ENCODE measurements at regions not wholly inside any gene's neighbourhood (a gene's known extent, or its start where the extent isn't known, plus 50 kb on each side); places are given as distances from the start of the nearest gene placed in this dataset.
A peak's percentile ranks its signal among the peaks of the same experiment; 100 is the strongest.
"Not testable (repeated sequence)": the region's sequence is repeated elsewhere in the genome, so short reads cannot be mapped to it uniquely, and the experiment has no call there.

DNA sequence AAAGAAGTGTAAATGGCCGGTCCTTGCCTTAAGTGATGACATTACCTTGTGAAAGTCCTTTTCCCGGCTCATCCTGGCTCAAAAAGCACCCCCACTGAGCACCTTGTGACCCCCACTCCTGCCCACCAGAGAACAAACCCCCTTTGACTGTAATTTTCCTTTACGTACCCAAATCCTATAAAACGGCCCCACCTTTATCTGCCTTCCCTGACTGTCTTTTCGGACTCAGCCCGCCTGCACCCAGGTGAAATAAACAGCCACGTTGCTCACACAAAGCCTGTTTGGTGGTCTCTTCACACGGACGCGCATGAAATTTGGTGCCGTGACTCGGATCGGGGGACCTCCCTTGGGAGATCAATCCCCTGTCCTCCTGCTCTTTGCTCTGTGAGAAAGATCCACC, 112.4 kb downstream of the NPY start:
- DNase-seq: not testable (repeated sequence)

DNA sequence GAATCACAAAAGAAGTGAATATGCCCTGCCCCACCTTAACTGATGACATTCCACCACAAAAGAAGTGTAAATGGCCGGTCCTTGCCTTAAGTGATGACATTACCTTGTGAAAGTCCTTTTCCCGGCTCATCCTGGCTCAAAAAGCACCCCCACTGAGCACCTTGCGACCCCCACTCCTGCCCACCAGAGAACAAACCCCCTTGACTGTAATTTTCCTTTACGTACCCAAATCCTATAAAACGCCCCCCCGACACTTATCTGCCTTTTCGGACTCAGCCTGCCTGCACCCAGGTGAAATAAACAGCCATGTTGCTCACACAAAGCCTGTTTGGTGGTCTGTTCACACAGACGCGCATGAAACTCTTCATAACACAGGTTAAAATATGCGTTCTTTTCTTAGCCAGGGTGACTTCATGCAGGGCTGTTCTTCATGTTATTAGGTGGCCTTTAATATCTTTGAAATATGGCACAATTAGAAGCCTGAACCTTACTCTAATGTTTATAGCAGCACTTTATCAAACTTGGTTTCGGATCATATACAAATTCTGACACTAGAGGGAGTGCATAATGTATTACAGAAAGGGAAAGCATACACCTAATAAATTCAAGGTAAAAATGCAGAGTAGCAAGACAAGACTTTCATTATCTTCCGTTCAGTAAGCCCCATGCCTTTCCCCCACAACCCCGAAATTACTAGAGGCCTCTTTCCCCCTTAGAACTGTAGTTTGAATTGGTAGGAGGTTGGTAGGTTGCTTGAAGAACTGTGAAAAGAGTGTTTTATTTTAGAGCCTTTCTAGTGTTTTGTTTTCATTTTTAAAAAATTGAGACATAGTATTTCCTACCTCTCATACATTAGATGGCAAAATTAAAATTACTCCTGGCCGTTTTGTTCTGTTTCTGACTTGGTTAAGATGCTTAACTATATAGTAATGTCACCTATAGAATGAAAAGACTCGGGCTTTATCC, 117.9 kb downstream of the NPY start:
- DNase-seq: peak; percentile 21

DNA sequence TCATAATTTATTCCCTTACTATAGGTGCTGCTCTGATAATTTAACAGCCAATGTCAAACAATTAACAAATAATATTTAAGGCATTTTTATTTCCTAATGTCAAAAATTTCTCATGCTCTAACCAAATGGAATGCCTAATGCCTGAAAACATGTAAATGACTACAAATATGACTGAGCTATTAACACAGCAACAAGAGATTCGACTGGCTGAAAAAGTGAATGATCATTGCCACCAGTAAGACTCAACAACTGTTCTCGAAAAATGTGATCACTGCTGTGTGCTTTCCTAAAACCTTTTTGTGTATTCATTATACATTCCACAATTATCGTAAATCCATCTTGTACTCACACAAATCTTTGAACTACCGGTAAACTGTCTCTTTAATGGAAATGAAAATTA, 118.7 kb downstream of the NPY start:
- no peak for DNase-seq

DNA sequence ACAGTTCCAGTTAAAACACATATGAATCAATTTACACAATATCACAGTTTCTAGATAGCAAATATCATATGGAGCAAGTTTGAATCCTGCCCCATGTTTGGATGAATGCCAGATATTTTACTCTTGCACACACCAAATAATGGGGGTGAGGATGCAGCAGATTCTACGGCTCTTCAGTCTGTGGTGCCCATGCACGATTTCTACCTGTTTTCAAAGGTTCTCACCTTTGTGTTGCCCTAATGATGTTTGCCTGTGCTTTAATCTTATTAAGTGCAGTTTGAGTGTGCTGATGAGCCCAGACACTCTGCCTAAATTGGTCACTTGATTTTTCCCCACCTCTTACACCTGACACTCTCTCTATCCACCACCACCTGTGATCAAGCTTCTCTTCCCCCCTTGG, 119.6 kb downstream of the NPY start:
- no peak for DNase-seq

DNA sequence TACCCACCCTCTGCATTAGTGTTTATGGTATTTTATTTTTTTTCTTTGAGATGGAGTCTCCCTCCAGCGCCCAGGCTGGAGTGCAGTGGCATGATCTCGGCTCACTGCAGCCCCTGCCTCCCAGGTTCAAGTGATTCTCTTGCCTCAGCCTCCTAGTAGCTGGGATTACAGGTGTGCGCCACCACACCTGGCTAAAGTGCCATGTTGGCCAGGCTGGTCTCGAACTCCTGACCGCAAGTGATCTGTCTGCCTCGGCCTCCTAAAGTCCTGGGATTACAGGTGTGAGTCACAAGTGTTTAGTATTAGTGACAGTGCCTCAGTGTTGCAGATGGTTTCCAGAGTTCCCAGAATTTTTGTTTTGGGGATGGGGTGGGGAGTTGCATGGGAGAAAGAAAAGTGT, 120.3 kb downstream of the NPY start:
- no peak for DNase-seq

DNA sequence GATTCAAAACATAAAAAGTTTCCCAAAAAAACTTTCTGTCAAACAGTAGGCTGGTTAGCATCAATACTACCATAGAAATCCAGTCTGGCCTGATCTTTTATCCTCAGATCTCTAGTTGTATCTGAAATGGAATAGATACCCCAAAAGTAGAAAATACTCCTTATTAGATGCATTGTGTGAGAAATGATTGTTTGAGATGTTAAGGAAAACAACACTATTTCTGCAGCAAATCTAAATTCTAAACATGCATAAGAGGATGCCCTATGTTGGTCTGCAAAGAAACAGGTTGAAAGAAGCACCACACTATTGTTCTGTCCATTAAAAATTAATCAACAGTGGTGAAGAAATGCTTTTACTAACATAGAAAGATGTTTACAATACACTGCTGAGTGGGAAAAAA, 121.0 kb downstream of the NPY start:
- no peak for DNase-seq

DNA sequence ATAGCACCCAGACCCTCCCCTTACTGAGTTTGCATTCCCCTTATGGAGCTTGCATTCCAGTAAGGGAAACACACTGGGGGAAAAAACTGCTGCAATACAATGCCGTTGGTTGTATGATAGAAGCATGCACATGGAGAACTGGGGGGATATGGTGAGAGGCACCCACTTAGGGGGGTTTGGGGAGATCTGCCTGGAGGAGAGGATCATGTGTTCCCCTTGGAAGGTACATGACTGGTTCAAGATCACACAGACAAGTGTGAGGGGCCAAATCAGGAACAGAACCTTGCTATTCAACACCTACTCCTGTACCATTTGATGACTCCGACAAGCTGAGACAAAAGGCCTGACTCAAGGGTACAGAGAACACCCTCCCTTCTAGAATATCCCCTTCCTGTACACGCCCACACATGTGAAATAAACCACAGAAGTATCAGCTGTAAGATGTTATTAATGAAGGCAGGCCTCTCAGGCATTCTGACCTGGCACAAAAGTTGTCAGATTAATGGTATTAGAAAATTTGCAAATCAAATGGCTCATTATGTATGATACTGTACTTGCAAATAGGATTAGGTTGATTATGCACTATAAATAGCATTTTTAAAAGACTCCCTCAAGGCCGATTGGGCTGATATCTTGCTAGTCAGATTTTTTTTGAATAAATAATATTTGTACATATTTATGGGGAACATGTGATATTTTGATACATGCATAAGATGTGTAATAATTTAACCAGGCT, 122.2 kb downstream of the NPY start:
- DNase-seq: no peak

DNA sequence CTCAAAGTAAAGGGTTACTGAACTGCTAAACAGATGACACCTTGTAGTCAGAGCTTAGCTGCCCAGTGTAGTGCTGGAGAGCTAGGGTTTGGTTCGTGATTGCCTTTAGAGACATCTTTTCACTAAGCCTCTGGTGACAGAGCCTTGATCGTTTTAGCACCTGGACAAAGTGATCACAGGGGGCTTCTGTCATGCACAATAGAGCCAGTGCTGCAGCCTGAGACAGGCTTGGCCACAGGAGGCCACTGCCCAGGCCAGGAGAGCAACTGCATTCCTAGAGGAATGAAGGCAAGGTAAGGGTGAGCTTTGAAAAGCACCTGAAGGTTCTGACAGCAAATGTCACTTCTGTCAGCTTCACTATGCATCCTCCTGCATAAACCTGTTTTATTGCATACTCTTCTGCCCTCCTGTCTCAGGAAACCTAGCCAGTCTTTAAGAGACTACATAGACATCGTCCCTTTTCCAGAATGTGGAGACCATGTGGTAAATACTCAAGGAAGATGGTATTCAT, 122.9 kb downstream of the NPY start:
- no peak for DNase-seq

DNA sequence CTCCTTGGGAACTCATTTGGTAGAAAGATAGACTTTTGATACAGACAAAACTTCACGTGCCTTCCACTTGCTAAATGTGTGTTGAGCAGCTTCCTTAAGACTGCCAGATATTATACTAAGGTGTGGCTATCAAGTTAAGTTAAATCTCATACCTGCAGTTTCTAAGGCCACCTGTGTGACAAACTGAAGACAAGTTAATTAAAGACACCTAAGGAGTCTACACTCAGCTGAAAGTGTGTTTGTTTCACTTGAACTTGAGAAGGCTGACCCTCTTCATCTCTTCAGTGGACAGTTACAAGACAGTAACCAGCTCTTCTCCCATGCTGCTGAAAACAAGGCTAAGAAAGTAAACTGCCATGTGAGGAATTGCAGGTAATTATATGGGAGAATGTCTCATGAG, 124.0 kb downstream of the NPY start:
- DNase-seq: no peak

DNA sequence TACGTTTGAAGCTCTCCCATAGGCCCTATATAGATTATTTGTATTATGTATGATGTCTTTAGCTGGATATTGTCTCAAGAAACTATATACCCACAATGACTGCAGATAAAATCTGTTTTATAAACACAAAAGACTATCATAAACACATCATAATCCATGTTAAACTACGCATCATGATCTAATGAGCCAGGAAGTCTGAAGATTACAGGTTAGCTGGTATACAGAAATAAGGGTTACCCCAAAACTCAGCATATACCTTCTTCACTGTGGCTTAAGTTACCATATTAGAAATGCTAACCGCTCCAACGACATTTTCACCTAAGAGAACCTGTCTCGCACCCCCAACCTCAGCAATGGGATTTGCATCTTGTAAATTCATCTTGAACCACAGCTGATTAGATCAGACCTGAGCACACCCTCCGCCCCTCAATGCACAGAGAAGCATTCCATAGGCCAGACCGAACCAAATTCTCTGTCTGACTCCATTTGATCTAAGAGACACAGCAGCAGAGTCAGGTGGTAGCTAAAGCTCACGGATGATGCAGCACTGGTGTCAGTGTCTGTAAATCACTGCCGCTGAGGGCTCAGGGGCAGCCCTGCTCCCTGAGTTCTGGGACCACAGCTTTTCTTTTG, 124.9 kb downstream of the NPY start:
- no peak for DNase-seq

DNA sequence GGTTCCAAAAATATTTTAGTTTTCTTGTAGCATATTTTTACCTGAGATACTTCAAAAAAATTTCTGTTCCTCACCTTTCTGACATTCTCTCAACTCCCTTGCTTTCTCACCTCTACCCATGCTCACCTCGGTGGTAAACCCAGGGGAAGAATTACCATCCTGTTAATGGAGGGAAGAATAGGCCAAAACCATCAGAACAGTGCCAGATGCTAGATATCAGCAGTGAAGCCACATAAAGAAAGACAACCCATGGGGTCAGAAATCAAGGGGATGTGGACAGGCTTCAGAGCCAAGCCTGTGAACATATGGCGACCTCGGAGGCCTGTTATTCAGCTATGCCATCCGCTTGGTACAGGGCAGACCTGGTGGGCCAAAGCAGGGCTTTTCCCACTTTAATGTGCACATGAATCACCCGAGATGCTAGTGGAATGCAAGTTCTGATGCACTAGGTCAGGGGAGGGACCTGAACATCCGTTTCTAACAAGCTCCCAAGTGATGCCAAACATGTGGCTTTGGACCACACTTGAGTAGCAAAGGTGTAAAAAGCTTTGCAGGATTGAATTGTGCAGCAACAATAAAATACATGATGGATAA, 125.5 kb downstream of the NPY start:
- no peak for DNase-seq

DNA sequence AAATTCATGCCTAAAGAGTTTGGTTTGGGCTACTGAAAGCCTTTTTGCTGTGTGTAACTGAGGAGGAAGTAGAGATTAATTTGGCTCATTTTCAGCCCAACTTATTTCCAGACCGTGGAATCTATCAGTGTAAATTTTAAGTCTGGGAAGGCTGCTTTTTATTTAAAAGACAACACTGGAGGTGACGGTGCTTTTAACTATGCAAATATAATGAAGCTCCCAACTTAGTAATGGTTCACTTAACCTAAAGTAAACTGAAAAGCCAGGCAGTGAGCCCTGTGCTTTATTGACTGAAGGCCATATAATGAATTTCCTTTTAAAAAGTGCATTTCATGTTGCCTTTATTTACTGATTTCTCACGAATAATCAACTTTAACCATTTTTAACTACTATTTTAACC, 127.2 kb downstream of the NPY start:
- no peak for DNase-seq

DNA sequence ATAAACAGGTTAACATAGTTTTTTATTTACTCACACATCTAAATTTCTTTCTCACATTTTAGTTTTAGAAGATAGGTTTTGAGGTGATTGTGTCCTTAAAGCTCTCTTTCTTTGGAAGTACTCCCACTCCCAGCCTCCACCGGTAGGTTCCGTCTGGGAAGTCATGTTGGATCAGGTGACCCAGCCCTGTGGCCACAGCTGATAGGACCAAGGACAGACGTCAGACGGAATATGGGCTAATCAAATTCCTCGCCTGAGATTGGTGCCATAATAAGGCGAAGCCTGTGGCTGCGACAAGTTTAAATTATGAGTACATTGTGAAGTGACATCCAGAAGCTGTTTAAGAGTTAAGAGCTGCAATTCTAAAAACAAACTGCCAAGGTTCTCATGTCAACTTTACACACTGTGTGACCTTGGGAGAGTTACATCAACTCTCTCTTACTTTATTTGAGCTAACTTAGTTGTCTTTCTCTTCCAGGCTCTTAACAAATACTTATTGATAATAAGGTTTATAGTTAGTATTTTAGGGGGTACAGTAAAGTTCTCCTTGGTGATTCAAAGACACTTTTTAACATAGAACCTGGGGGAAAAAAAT, 133.6 kb downstream of the NPY start:
- no peak for DNase-seq

DNA sequence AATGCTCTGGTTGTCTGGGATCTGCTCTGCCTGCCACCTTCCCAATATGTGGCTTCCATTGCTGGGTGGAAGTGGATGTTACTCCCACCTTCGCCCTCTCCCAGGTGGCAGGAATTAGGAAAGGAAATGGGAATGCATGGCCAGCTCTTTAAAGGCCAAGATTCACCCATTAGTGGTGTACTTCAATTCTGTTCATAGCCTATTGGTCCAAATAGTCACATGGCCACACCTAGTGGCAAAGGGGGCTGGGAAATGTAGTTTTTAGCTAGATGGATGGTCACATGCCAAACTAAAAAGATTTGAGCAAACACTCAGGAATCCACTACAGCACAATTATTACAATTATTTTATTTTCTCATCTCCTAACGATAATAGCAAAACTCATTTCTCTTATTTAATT, 135.1 kb downstream of the NPY start:
- DNase-seq: peak; percentile 34

DNA sequence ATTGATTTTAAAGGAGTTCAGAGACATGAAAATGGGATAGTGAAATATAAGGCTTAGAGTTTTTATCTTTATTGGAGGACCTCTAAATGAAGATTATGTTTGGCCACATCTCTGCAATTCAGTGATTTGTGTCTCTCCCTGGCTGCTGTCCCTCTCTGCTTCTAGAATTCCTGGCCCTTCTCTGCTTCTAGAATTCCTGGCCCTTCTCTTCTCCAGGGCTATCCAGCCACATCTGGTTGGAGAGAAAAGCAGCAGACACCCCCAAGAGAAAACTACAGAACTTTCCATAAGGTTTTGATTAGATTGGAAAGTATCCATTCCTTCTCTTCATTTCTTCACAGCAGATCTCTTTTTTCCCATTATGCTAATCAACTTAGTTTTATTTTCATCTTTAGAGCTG, 135.5 kb downstream of the NPY start:
- DNase-seq: peak; percentile 25

DNA sequence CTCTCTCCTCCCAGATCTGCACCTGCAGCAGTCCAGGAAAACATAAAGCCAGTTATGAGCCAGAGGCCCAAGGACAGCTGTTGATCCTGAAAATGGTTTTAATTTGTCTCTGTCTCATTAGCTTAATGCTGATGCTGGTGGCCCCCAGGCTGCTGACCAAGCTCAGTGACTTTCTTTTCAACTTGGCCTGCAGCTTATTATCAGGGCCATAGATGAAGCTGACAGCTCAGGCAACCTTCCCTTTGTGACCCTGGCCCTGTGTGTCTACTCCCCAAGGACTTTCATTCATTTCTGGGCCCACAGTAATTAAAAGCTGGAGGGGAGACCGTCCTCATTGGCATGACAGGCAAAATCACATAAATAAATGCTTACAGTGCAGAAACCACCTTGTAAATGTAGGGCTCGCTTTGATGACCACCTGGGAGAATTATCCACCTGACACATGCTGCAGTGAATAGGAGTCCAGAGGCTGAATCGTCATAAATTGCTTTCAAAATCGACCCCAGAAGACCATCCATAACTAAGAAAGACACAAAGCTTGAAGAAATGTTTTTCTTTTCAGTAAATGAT, 138.5 kb downstream of the NPY start:
- DNase-seq: peak; percentile 52

DNA sequence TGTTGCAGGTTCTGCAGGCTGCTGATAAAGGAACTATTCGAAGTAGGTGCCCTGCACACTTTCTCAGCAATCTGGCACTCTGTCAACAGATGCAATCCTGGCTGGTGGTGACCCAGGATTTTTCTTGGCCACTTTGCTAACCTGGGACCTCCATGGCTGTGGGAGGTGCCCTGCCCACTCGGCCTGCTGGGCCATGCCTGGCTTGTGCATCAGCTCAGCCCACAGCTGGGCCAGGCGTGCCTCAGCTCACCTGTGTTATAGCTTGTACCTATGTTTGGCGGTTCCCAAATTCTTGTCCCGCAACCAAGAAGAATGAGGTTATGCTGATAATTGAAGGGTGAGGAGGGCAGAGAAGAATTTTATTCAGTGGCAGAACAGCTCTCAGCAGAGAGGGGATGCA, 141.7 kb downstream of the NPY start:
- DNase-seq: no peak

DNA sequence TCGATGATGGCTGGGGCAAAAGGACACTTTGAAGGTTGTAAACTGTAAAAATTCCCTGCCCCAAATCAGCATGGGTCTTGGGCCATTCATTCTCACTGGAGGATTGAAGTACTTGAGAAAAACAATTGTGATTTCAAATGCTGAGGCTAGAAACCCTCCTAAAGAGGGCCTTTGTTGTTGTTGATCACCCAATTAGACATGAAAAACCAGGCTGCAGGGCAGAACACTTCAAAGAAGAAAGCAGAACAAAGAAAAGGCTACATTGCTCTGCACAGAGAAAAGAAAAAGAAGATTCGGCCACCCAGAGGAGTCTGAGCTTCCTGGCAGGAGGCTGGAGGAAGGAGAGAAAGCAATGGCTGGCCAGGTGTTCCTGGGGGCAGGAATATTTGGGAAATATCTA, 143.1 kb downstream of the NPY start:
- no peak for DNase-seq

DNA sequence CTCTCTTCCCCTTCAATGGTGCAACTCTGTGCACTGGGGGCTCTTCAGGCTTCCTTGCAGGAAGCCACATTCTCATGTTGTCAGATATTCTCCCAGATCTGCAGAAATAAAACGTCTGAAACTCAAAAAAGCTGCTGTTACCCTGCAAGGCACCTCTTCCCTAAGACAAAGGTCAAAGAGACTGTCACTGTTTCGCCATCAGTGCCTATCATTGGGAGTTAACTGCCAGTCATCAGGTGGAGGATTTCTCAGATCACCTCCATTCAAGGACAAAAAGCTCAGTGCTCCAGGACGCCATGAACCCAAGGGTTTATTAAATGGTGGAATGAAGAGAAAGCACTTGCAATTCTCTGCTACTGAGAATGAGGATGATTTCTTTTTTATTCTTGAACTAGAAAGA, 144.6 kb upstream of the PALS2 start:
- DNase-seq: no peak

DNA sequence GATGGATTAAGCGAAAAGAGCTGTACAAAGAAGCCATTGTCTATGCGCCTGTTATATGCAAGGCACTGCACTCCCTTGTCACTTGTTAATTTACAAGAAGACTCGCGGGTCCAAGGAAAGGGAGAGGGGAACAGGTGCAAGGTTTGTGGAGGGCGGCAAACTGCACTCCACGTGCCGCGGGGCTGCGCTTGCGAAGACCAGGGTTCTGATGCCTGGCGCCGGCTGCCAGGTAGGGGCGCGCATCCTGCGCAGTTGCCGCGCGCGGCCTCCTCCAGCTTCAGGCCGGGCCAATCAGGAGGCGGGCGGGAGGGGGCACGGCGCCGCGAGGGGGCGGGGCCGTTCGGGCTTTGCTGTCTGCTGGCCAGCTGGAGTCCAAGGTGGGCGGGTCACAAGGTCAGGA, 140.6 kb upstream of the PALS2 start:
- no peak for DNase-seq

DNA sequence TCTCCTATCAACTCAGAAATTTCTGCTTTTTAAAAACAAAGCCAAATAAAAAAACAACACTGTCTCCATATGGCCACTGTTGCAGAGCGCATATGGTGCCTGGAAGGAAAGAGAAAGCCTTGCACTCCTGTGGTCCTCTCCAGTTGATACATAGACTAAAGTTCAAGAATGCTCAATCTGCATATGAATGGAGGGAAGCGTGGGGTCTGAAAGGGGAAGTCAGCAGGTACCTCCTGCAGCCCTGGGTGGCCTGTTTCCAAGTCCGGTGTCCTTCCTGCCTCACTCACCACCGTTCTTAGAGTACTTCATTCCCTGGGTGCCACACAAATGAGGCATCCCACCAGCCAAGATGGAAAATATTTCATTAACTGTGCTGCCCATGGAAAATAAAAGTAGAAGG, 138.3 kb upstream of the PALS2 start:
- no peak for DNase-seq
